GM12878 (cell line): ENCODE measurements at regions not wholly inside any gene's neighbourhood (a gene's known extent, or its start where the extent isn't known, plus 50 kb on each side); places are given as distances from the start of the nearest gene placed in this dataset.

Experiments
- ATAC-seq: fragments of 200-7000 bp; cut with Tn5 transposase; 3 replicates; pipeline ENCODE4 v1.9.1; 2020; ENCODE audit warnings: mild to moderate bottlenecking, moderate library complexity
- BruUV-seq: library from RNA; stranded (reverse); fragments of 400-500 nt; replicated peaks from 2 replicates; lab custom pipeline; 2021; lab: Mats Ljungman, UMichigan
- CTCF ChIA-PET: fragments of 300-600 bp; sonication (Branson Sonifier 250); formaldehyde crosslinking; extraction: SDS; loops from one replicate; lab custom pipeline; 2021; ENCODE audit warnings: inconsistent platforms; lab: Yijun Ruan, JAX
- POLR2A ChIA-PET: fragments of 350-600 bp; formaldehyde crosslinking; extraction: SDS; loops from one replicate; lab custom pipeline; 2021; ENCODE audit warnings: inconsistent platforms; lab: Charles Lee
- RAD21 ChIA-PET: fragments of 300-600 bp; sonication (Branson Sonifier 250); formaldehyde crosslinking; loops from one replicate; lab custom pipeline; 2023; ENCODE audit warnings: antibody characterized with exemption; ENCODE audit not compliant: unreplicated experiment; lab: Charles Lee
- SMC1A ChIA-PET: fragments of 300-600 bp; sonication (Branson Sonifier 250); formaldehyde crosslinking; loops from one replicate; lab custom pipeline; 2023; ENCODE audit not compliant: unreplicated experiment, uncharacterized antibody; lab: Charles Lee
- DNase-seq: peaks from one replicate; pipeline ENCODE4 v3.0.0-alpha.2; 2011; ENCODE audit warnings: low read depth, low spot score
- FAIRE-seq: peaks from 3 replicates; lab custom pipeline; 2011; peaks lifted over from hg19 to GRCh38; lab: Jason Lieb, UNC
- H2AFZ ChIP-seq: 2 replicates; pipeline ENCODE4 v1.6.0; 2011; ENCODE audit warnings: low read depth, low read length, control low read depth; ENCODE audit not compliant: control insufficient read depth
- H3K27ac ChIP-seq: 2 replicates; pipeline ENCODE4 v1.5.1; 2011; ENCODE audit warnings: control low read depth; ENCODE audit not compliant: control insufficient read depth, insufficient read depth
- H3K27me3 ChIP-seq, 2 experiments: replicated peaks in 1 of 2; 2 replicates each; pipeline versions ENCODE4 v1.6.0 to v1.6.1; 2011; ENCODE audit warnings: low read length in 1 of 2; ENCODE audit not compliant: control insufficient read depth in 2 of 2, insufficient read depth in 2 of 2
- H3K36me3 ChIP-seq, 2 experiments: 2 replicates each; pipeline ENCODE4 v1.5.1; 2011; ENCODE audit warnings: low read length in 1 of 2; ENCODE audit not compliant: control insufficient read depth in 2 of 2, insufficient read depth in 2 of 2
- H3K4me1 ChIP-seq: 2 replicates; pipeline ENCODE4 v1.6.1; 2011; ENCODE audit warnings: mild to moderate bottlenecking, low read length, moderate library complexity, mixed read lengths; ENCODE audit not compliant: control insufficient read depth, insufficient read depth
- H3K4me2 ChIP-seq: 2 replicates; pipeline ENCODE4 v1.6.0; 2011; ENCODE audit warnings: control low read depth; ENCODE audit not compliant: control insufficient read depth, insufficient read depth
- H3K4me3 ChIP-seq: fragments of 200-600 bp; sonication (generic); 2 replicates; pipeline ENCODE4 v1.5.1; 2016
- H3K79me2 ChIP-seq: 2 replicates; pipeline ENCODE4 v1.6.0; 2011; ENCODE audit warnings: low read length; ENCODE audit not compliant: control insufficient read depth, insufficient read depth
- H3K9ac ChIP-seq: 2 replicates; pipeline ENCODE4 v1.8.0; 2011; ENCODE audit warnings: low read length, control low read depth, mixed read lengths; ENCODE audit not compliant: control insufficient read depth, insufficient read depth
- H3K9me3 ChIP-seq: replicated peaks from 3 replicates; pipeline ENCODE4 v1.5.1; 2011; ENCODE audit warnings: mild to moderate bottlenecking, low read length; ENCODE audit not compliant: control insufficient read depth, insufficient read depth
- H4K20me1 ChIP-seq: 2 replicates; pipeline ENCODE4 v1.6.0; 2011; ENCODE audit not compliant: control insufficient read depth, insufficient read depth
- BMI1 ChIP-seq: fragments of 450-650 bp; IDR thresholded peaks from 2 replicates; pipeline ENCODE4 v1.6.1; 2016; ENCODE audit warnings: mild to moderate bottlenecking, moderate library complexity, borderline replicate concordance
- CHD4 ChIP-seq: fragments of 200-600 bp; sonication (generic); IDR thresholded peaks from 2 replicates; pipeline ENCODE4 v1.6.1; 2016; ENCODE audit warnings: mild to moderate bottlenecking
- EP300 ChIP-seq, 2 experiments: fragments of 150-350 bp in 1 of 2; IDR thresholded peaks; 2 replicates each; pipeline ENCODE4 v1.6.1; 2011 to 2012; ENCODE audit warnings: low read depth in 2 of 2, low read length in 2 of 2, borderline replicate concordance in 1 of 2, improper control_type of control experiment in 1 of 2, inconsistent platforms in 1 of 2; ENCODE audit not compliant: control insufficient read depth in 1 of 2
- IKZF2 ChIP-seq, 2 experiments: fragments of 450-650 bp; IDR thresholded peaks; 2 replicates each; pipeline ENCODE4 v1.6.1; 2017; ENCODE audit warnings: mild to moderate bottlenecking in 2 of 2, moderate library complexity in 2 of 2
- JUND ChIP-seq: IDR thresholded peaks from 2 replicates; pipeline ENCODE4 v1.6.1; 2012; ENCODE audit warnings: low read depth, mild to moderate bottlenecking, low read length, improper control_type of control experiment, moderate library complexity
- LARP7 ChIP-seq: fragments of 450-650 bp; IDR thresholded peaks from 2 replicates; pipeline ENCODE4 v1.6.1; 2017; ENCODE audit warnings: mild to moderate bottlenecking
- MXI1 ChIP-seq: fragments of 150-350 bp; IDR thresholded peaks from 2 replicates; pipeline ENCODE4 v1.6.1; 2011; ENCODE audit warnings: low read depth, mild to moderate bottlenecking, inconsistent platforms, low read length, improper control_type of control experiment
- NFIC ChIP-seq: IDR thresholded peaks from 2 replicates; pipeline ENCODE4 v1.6.1; 2012; ENCODE audit warnings: low read depth, mild to moderate bottlenecking, inconsistent platforms, low read length, moderate library complexity
- PAX8 ChIP-seq: fragments of 450-650 bp; IDR thresholded peaks from 2 replicates; pipeline ENCODE4 v1.6.1; 2017; ENCODE audit warnings: mild to moderate bottlenecking, moderate library complexity
- PML ChIP-seq: IDR thresholded peaks from 2 replicates; pipeline ENCODE4 v1.6.1; 2012; ENCODE audit warnings: low read length, inconsistent platforms
- SP1 ChIP-seq: IDR thresholded peaks from one replicate; pipeline ENCODE4 v1.6.1; 2011; ENCODE audit warnings: low read depth, low read length
- SREBF2 ChIP-seq: IDR thresholded peaks from 2 replicates; pipeline ENCODE4 v1.6.1; 2012; ENCODE audit warnings: mild to moderate bottlenecking, low read length
- STAT1 ChIP-seq: fragments of 450-650 bp; conservative IDR thresholded peaks from 2 replicates; pipeline ENCODE4 v1.6.1; 2014; ENCODE audit warnings: antibody characterized with exemption, mild to moderate bottlenecking
- TCF7 ChIP-seq: IDR thresholded peaks from 2 replicates; pipeline ENCODE4 v1.6.1; 2014; ENCODE audit warnings: antibody characterized with exemption, borderline replicate concordance
- YBX1 ChIP-seq: fragments of 450-650 bp; IDR thresholded peaks from 2 replicates; pipeline ENCODE4 v1.6.1; 2016; ENCODE audit warnings: antibody characterized with exemption
- WGBS: methylation state at CpG from one replicate; pipeline ENCODE4 v1.1.6; 2016; ENCODE audit warnings: low lambda C conversion rate; ENCODE audit not compliant: insufficient replicate concordance, insufficient coverage; ENCODE audit errors: missing lambda C conversion rate; 5-methylcytosine and 5-hydroxymethylcytosine counted together
- in situ Hi-C: fragments of 300-500 bp; cut with MboI; formaldehyde crosslinking; loops from 9 replicates; pipeline ENCODE4 v1.14.3; 2018; ENCODE audit warnings: mixed read lengths
- intact Hi-C: fragments of 100-400 bp; cut with micrococcal nuclease; formaldehyde crosslinking; loops from one replicate; pipeline ENCODE4 v1.14.2; 2022; ENCODE audit not compliant: unreplicated experiment
- TF ChIP-seq, protein P1 (sequence below): fragments of 450-650 bp; conservative IDR thresholded peaks from 2 replicates; pipeline ENCODE4 v1.6.1; 2017; ENCODE audit warnings: mild to moderate bottlenecking, moderate library complexity
- TF ChIP-seq, protein P2 (sequence below): IDR thresholded peaks from 2 replicates; pipeline ENCODE4 v1.6.1; 2011; ENCODE audit warnings: low read depth, low read length, improper control_type of control experiment, borderline replicate concordance
- TF ChIP-seq, protein P3 (sequence below): fragments of 150-350 bp; IDR thresholded peaks from 2 replicates; pipeline ENCODE4 v1.6.1; 2014; ENCODE audit warnings: mild to moderate bottlenecking, low read depth, low read length
- TF ChIP-seq, protein P4 (sequence below), 3 experiments: IDR thresholded peaks in 2 of 3; conservative IDR thresholded peaks in 1 of 3; 2 replicates each; pipeline ENCODE4 v1.5.1; 2011; ENCODE audit warnings: low read depth in 3 of 3, low read length in 3 of 3, mild to moderate bottlenecking in 3 of 3, control low read depth in 2 of 3, moderate library complexity in 2 of 3, inconsistent platforms in 1 of 3, mixed read lengths in 1 of 3; ENCODE audit not compliant: control insufficient read depth in 2 of 3, insufficient read depth in 1 of 3; ENCODE audit errors: extremely low read depth in 1 of 3

DNA sequence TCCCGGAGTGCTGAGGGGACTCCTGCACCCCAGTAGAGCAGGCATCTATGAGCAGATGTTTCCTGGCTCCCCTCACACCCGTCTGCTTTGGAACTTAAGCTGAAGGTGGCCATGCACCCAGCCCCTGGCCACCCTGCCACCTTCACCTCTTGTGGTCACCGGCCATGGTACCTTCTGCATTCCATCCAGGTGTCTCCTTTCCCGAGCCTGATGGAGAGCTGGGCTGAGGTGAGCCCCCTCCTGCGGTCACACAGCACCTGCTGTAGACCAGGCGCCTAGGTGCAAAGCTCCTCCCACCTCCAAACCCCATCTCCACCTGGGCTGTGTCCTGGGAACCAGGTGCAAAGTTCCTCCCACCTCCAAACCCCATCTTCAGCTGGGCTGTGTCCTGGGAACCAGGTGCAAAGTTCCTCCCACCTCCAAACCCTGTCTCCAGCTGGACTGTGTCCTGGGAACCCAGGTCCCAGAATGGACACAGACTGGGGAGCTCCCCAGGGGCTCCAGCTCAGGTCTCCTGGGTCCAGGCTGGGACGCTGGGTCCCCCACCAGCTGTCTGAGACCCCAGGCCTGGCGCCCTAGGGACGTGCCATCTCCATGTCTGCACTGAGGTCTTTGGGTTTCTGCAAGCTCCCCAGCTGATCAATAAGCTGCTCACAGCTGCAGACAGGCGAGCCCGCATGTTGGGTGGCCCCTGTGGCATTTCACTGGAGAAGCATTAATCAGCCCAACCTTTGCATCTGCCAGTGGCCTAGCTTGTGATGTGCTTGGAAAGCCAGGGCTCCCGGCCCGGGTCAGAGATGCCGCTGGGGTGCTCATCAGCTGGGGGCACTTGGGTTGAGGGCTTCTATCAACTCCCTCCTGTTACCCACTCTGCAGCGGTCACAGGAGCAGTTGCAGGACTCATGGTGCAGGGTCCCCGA, 61.2 kb upstream of the INPP5A start:
- no peak overlapping the region for H3K9ac ChIP-seq
- H2AFZ ChIP-seq: no peak overlapping the region
- POLR2A ChIA-PET: no interaction called here
- ATAC-seq (no peak), FAIRE-seq (no peak), DNase-seq (no peak)
- intact Hi-C loops: no loop called here
- H3K36me3 ChIP-seq: no peaks in the 10 kb centered on the region
- no peak overlapping the region for H3K4me3 ChIP-seq
- no peak overlapping the region for H3K4me2 ChIP-seq
- in situ Hi-C loops: no loop called here
- SMC1A ChIA-PET: no interaction called here
- CTCF ChIA-PET: no interaction called here
- BruUV-seq: no TSS peak
- no peaks in the 10 kb centered on the region for H3K4me1 ChIP-seq
- no peaks in the 10 kb centered on the region; the same call in 2 of the 3 replicates for H3K9me3 ChIP-seq
- no peaks in the 10 kb centered on the region for H3K27me3 ChIP-seq
- H3K27ac ChIP-seq: no peak overlapping the region
- no peaks in the 10 kb centered on the region for H3K79me2 ChIP-seq
- 25% methylated on average over 16 of the region's 16 CpGs for WGBS
- H4K20me1 ChIP-seq: no peaks in the 10 kb centered on the region
- RAD21 ChIA-PET: no interaction called here
- TF ChIP-seq YBX1 (no peak), TCF7 (no peak), PAX8 (no peak), SP1 (no peak), STAT1 (no peak), NFIC (no peak), CHD4 (no peak), EP300 (IDR thresholded peaks at IDR 0.05; ENCODE audit: borderline replicate concordance in 1 of 2, control insufficient read depth in 1 of 2, low read depth in 2 of 2, low read length in 2 of 2) (no peak), IKZF2 (IDR thresholded peaks at IDR 0.05) (no peak), LARP7 (no peak), MXI1 (no peak), BMI1 (no peak), SREBF2 (no peak), JUND (no peak), PML (no peak)
- TF ChIP-seq, protein P1, sequence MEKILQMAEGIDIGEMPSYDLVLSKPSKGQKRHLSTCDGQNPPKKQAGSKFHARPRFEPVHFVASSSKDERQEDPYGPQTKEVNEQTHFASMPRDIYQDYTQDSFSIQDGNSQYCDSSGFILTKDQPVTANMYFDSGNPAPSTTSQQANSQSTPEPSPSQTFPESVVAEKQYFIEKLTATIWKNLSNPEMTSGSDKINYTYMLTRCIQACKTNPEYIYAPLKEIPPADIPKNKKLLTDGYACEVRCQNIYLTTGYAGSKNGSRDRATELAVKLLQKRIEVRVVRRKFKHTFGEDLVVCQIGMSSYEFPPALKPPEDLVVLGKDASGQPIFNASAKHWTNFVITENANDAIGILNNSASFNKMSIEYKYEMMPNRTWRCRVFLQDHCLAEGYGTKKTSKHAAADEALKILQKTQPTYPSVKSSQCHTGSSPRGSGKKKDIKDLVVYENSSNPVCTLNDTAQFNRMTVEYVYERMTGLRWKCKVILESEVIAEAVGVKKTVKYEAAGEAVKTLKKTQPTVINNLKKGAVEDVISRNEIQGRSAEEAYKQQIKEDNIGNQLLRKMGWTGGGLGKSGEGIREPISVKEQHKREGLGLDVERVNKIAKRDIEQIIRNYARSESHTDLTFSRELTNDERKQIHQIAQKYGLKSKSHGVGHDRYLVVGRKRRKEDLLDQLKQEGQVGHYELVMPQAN: no peak
- TF ChIP-seq, protein P2, sequence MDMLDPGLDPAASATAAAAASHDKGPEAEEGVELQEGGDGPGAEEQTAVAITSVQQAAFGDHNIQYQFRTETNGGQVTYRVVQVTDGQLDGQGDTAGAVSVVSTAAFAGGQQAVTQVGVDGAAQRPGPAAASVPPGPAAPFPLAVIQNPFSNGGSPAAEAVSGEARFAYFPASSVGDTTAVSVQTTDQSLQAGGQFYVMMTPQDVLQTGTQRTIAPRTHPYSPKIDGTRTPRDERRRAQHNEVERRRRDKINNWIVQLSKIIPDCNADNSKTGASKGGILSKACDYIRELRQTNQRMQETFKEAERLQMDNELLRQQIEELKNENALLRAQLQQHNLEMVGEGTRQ: no peak
- TF ChIP-seq, protein P3, sequence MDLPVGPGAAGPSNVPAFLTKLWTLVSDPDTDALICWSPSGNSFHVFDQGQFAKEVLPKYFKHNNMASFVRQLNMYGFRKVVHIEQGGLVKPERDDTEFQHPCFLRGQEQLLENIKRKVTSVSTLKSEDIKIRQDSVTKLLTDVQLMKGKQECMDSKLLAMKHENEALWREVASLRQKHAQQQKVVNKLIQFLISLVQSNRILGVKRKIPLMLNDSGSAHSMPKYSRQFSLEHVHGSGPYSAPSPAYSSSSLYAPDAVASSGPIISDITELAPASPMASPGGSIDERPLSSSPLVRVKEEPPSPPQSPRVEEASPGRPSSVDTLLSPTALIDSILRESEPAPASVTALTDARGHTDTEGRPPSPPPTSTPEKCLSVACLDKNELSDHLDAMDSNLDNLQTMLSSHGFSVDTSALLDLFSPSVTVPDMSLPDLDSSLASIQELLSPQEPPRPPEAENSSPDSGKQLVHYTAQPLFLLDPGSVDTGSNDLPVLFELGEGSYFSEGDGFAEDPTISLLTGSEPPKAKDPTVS: no peak
- TF ChIP-seq, protein P4, sequence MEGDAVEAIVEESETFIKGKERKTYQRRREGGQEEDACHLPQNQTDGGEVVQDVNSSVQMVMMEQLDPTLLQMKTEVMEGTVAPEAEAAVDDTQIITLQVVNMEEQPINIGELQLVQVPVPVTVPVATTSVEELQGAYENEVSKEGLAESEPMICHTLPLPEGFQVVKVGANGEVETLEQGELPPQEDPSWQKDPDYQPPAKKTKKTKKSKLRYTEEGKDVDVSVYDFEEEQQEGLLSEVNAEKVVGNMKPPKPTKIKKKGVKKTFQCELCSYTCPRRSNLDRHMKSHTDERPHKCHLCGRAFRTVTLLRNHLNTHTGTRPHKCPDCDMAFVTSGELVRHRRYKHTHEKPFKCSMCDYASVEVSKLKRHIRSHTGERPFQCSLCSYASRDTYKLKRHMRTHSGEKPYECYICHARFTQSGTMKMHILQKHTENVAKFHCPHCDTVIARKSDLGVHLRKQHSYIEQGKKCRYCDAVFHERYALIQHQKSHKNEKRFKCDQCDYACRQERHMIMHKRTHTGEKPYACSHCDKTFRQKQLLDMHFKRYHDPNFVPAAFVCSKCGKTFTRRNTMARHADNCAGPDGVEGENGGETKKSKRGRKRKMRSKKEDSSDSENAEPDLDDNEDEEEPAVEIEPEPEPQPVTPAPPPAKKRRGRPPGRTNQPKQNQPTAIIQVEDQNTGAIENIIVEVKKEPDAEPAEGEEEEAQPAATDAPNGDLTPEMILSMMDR (IDR thresholded peaks at IDR 0.05 in 2 of 3, conservative IDR thresholded peaks at IDR 0.05 in 1 of 3; ENCODE audit: control insufficient read depth in 2 of 3, extremely low read depth in 1 of 3, insufficient read depth in 1 of 3, low read depth in 3 of 3, low read length in 3 of 3): no peak
